PC-3 (cell line): ENCODE measurements at regions not wholly inside any gene's neighbourhood (a gene's known extent, or its start where the extent isn't known, plus 50 kb on each side); places are given as distances from the start of the nearest gene placed in this dataset.

Experiments used
- ATAC-seq: fragments of 200-7000 bp; cut with Tn5 transposase; 2 replicates; pipeline ENCODE4 v1.9.1; 2020; ENCODE audit warnings: mild to moderate bottlenecking, moderate library complexity
- BruUV-seq: library from RNA; stranded (reverse); fragments of 400-500 nt; replicated peaks from 2 replicates; lab custom pipeline; 2021; lab: Mats Ljungman, UMichigan
- CTCF ChIA-PET: fragments of 300-600 bp; sonication (Branson Sonifier 250); formaldehyde crosslinking; loops from one replicate; lab custom pipeline; 2022; ENCODE audit warnings: antibody characterized with exemption; lab: Charles Lee
- POLR2A ChIA-PET: fragments of 300-600 bp; sonication (Branson Sonifier 250); formaldehyde crosslinking; loops from one replicate; lab custom pipeline; 2022; ENCODE audit warnings: antibody characterized with exemption; ENCODE audit not compliant: unreplicated experiment; lab: Charles Lee
- DNase-seq: peaks from one replicate; pipeline ENCODE4 v3.0.0-alpha.2; 2015
- H2AFZ ChIP-seq: fragments of 300-600 bp; sonication (generic); 2 replicates; pipeline ENCODE4 v1.6.0; 2016; ENCODE audit warnings: antibody characterized with exemption, low read length
- H3F3A ChIP-seq: fragments of 300-600 bp; sonication (generic); one replicate; pipeline ENCODE4 v1.6.0; 2017; ENCODE audit warnings: antibody characterized with exemption, low read length, control low read depth, mild to moderate bottlenecking; ENCODE audit not compliant: unreplicated experiment
- H3K27ac ChIP-seq: fragments of 300-600 bp; sonication (generic); 2 replicates; pipeline ENCODE4 v1.5.1; 2016; ENCODE audit warnings: mild to moderate bottlenecking, low read length
- H3K27me3 ChIP-seq: fragments of 300-600 bp; sonication (generic); 2 replicates; pipeline ENCODE4 v1.6.1; 2016; ENCODE audit warnings: low read length, mixed read lengths
- H3K36me3 ChIP-seq: fragments of 300-600 bp; sonication (generic); 2 replicates; pipeline ENCODE4 v1.6.1; 2016; ENCODE audit warnings: low read depth, mixed run types, low read length, mixed read lengths
- H3K4me1 ChIP-seq: fragments of 300-600 bp; sonication (generic); 2 replicates; pipeline ENCODE4 v1.5.1; 2016; ENCODE audit warnings: low read length; ENCODE audit not compliant: insufficient read depth
- H3K4me2 ChIP-seq: fragments of 300-600 bp; sonication (generic); 2 replicates; pipeline ENCODE4 v1.6.0; 2016; ENCODE audit warnings: low read length
- H3K4me3 ChIP-seq: fragments of 300-600 bp; sonication (generic); 2 replicates; pipeline ENCODE4 v1.5.1; 2016; ENCODE audit warnings: mild to moderate bottlenecking, low read length, mixed read lengths
- H3K79me2 ChIP-seq: fragments of 300-600 bp; sonication (generic); 2 replicates; pipeline ENCODE4 v1.6.1; 2017; ENCODE audit warnings: low read length, mixed read lengths
- H3K9ac ChIP-seq: fragments of 300-600 bp; sonication (generic); 2 replicates; pipeline ENCODE4 v1.6.0; 2016; ENCODE audit warnings: mild to moderate bottlenecking, low read length
- H3K9me2 ChIP-seq: fragments of 300-600 bp; sonication (generic); replicated peaks from 2 replicates; pipeline ENCODE4 v1.6.1; 2016; ENCODE audit warnings: mixed run types, low read length, mixed read lengths
- H3K9me3 ChIP-seq: fragments of 300-600 bp; sonication (generic); 2 replicates; pipeline ENCODE4 v1.6.1; 2016; ENCODE audit warnings: low read length, mixed read lengths
- H4K20me1 ChIP-seq: fragments of 300-600 bp; sonication (generic); 2 replicates; pipeline ENCODE4 v1.6.1; 2016; ENCODE audit warnings: low read length, mixed read lengths
- EZH2 ChIP-seq: fragments of 300-600 bp; sonication (generic); IDR thresholded peaks from one replicate; pipeline ENCODE4 v1.6.1; 2017; ENCODE audit warnings: antibody characterized with exemption, mild to moderate bottlenecking, low read length; ENCODE audit not compliant: unreplicated experiment
- EZH2phosphoT487 ChIP-seq: fragments of 300-600 bp; sonication (generic); IDR thresholded peaks from 2 replicates; pipeline ENCODE4 v1.6.1; 2018; ENCODE audit warnings: mild to moderate bottlenecking, antibody characterized with exemption, low read length, borderline replicate concordance
- intact Hi-C: fragments of 100-400 bp; cut with micrococcal nuclease; formaldehyde crosslinking; loops from 2 replicates; pipeline ENCODE4 v1.9.0; 2023
- TF ChIP-seq, protein P1 (sequence below): fragments of 300-600 bp; sonication (generic); conservative IDR thresholded peaks from 2 replicates; pipeline ENCODE4 v1.5.1; 2017; ENCODE audit warnings: antibody characterized with exemption, low read depth, mild to moderate bottlenecking, low read length

DNA sequence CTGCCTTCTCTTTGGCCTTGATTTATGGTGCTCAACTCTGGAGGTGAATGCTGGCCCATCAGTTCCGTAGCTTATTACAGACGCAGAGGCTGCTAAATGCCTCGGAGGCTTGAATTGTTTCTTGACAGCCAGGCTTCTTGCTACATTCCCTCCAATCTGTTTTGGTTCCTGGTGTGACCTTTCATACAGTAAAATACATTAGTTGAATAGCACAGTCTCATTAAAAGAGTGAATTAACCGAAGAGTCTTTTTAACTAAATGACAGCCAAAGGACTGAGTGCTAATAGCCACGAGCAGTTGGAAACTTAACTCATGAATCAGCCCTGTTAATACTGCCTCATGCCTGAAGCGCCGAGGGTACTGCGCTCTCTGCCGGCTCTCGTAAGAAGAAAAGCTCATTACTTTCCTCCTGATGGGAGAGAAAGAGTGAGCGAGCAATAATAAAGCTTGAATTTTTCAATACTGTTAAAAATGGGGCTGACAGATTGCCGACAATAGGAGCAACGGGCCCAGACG, 236.4 kb upstream of the GPR26 start:
- TF ChIP-seq EZH2 (no peak), EZH2phosphoT487 (no peak)
- TF ChIP-seq, protein P1, sequence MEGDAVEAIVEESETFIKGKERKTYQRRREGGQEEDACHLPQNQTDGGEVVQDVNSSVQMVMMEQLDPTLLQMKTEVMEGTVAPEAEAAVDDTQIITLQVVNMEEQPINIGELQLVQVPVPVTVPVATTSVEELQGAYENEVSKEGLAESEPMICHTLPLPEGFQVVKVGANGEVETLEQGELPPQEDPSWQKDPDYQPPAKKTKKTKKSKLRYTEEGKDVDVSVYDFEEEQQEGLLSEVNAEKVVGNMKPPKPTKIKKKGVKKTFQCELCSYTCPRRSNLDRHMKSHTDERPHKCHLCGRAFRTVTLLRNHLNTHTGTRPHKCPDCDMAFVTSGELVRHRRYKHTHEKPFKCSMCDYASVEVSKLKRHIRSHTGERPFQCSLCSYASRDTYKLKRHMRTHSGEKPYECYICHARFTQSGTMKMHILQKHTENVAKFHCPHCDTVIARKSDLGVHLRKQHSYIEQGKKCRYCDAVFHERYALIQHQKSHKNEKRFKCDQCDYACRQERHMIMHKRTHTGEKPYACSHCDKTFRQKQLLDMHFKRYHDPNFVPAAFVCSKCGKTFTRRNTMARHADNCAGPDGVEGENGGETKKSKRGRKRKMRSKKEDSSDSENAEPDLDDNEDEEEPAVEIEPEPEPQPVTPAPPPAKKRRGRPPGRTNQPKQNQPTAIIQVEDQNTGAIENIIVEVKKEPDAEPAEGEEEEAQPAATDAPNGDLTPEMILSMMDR: no peak
- Histone ChIP-seq H3K27me3 (peaks cover 42% of the 10 kb centered on the region), H3K4me2 (no peak overlapping the region), H3K9me2 (no peaks in the 10 kb centered on the region), H3K4me3 (no peak overlapping the region), H3K9ac (no peak overlapping the region), H3K27ac (no peak overlapping the region), H3K36me3 (no peaks in the 10 kb centered on the region), H3K9me3 (no peaks in the 10 kb centered on the region), H3K79me2 (no peaks in the 10 kb centered on the region), H2AFZ (no peak overlapping the region), H3F3A (no peaks in the 10 kb centered on the region), H4K20me1 (no peaks in the 10 kb centered on the region), H3K4me1 (0 out of 2 replicates have a peak, but pooled peaks cover 3% of the 10 kb centered on the region)
- intact Hi-C loops: no loop called here
- CTCF ChIA-PET: no interaction called here
- no TSS peak for BruUV-seq
- no peak for DNase-seq
- POLR2A ChIA-PET: no interaction called here
- no peak for ATAC-seq

DNA sequence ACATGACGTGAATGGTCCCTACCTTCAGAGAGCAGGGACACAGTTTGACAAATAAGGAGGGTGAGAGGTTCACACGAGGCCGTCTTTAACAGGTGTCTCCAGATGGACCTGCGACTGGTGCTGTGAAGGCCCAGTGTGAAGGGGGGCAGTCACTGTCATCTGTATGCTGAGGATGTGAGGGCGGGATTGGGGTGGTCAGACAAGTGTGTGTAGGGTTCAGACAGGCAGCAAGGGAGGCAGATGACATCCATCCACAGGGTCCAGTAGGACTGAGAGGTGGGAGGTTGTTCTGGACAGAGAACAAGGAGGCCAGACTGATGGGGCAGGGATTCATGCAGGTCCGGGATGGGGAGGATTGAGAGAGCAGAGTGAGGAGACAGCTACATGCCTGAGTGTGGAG, 232.6 kb upstream of the GPR26 start:
- Histone ChIP-seq H4K20me1 (no peaks in the 10 kb centered on the region), H3K79me2 (no peaks in the 10 kb centered on the region), H3K36me3 (no peaks in the 10 kb centered on the region), H3F3A (no peaks in the 10 kb centered on the region), H3K9me2 (no peaks in the 10 kb centered on the region), H3K4me3 (no peak overlapping the region), H3K4me1 (0 out of 2 replicates have a peak, but pooled peaks cover 2% of the 10 kb centered on the region), H2AFZ (no peak overlapping the region), H3K4me2 (no peak overlapping the region), H3K27ac (no peak overlapping the region), H3K9ac (no peak overlapping the region), H3K9me3 (no peaks in the 10 kb centered on the region), H3K27me3 (peaks cover 34% of the 10 kb centered on the region)
- no peak for TF ChIP-seq EZH2
- no peak for TF ChIP-seq EZH2phosphoT487
- TF ChIP-seq, protein P1: no peak
- BruUV-seq: no TSS peak
- CTCF ChIA-PET: no interaction called here
- intact Hi-C loops: no loop called here
- POLR2A ChIA-PET: no interaction called here
- ATAC-seq: no peak
- DNase-seq: no peak

DNA sequence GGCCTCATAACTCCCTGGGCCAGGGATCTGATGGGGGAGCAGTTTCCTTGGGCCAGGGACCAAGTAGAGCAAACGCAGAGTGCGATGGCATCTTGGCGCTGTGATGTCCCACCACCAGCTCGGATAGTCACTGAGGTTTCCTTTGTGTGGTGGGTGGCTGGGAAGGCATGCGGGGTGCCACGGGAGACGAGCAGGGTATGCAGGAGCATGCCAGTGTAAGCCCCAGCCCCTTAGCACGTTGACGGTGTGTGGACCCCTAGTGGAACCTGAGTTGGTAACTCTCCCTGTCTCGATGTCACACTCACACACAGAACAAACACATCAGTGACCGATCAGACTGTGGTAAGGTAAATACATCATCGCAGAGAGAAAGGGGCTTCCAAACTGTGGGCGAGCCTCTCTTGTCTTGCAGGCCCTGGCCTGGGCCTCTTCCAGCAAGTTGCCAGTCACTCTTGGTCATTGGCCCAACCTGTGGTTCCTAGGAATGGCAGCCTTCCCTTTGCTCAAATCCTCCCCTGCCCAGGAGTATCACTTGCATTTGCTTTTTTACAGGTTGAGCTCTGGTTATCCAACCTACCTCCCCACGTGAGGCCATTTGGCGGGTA, 231.6 kb upstream of the GPR26 start:
- peaks cover 33% of the 10 kb centered on the region for H3K27me3 ChIP-seq
- no peaks in the 10 kb centered on the region for H3K9me2 ChIP-seq
- no peak overlapping the region for H3K4me3 ChIP-seq
- ATAC-seq: no peak
- no peaks in the 10 kb centered on the region for H3K4me1 ChIP-seq
- no peaks in the 10 kb centered on the region for H3K9me3 ChIP-seq
- H3K27ac ChIP-seq: no peak overlapping the region
- CTCF ChIA-PET: no interaction called here
- H3K36me3 ChIP-seq: no peaks in the 10 kb centered on the region
- no peak overlapping the region for H3K4me2 ChIP-seq
- H4K20me1 ChIP-seq: no peaks in the 10 kb centered on the region
- no peak for TF ChIP-seq EZH2phosphoT487
- TF ChIP-seq, protein P1: no peak
- TF ChIP-seq EZH2: no peak
- intact Hi-C loops: no loop called here
- H3K9ac ChIP-seq: no peak overlapping the region
- H2AFZ ChIP-seq: no peak overlapping the region
- POLR2A ChIA-PET: no interaction called here
- BruUV-seq: no TSS peak
- H3F3A ChIP-seq: no peaks in the 10 kb centered on the region
- DNase-seq: no peak
- H3K79me2 ChIP-seq: no peaks in the 10 kb centered on the region
